ENCODE measurements at regions not wholly inside any gene's neighbourhood (a gene's known extent, or its start where the extent isn't known, plus 50 kb on each side); places are given as distances from the start of the nearest gene placed in this dataset.
"Not testable (repeated sequence)": the region's sequence is repeated elsewhere in the genome, so short reads cannot be mapped to it uniquely, and the experiment has no call there.

GRCh38 chr1:30526652-30527345 lies 196.6 kb downstream of the MATN1 start:
- H3K36me3 Mint-ChIP-seq (ENCODE audit: insufficient read depth), result no peaks in the 10 kb centered on the region
- DNase-seq, result no peak

GRCh38 chr1:30525971-30526651 lies 197.3 kb downstream of the MATN1 start:
- ATAC-seq, result no peak
- no peaks in the 10 kb centered on the region for H3K36me3 Mint-ChIP-seq (ENCODE audit: insufficient read depth)

More at GRCh38 chr1:30526652-30527345, 196.6 kb downstream of the MATN1 start:
- H3K9me3 Mint-ChIP-seq, result no peaks in the 10 kb centered on the region
- ATAC-seq, result no peak
- peaks cover 21% of the 10 kb centered on the region for H3K27me3 Mint-ChIP-seq (ENCODE audit: low read depth)
- no peak overlapping the region for H3K4me3 Mint-ChIP-seq
- no peaks in the 10 kb centered on the region for H3K4me1 Mint-ChIP-seq (ENCODE audit: low read depth)

GRCh38 chr1:30525631-30525970 lies 197.8 kb downstream of the MATN1 start:
- no peak for ATAC-seq
- peaks cover 25% of the 10 kb centered on the region for H3K27me3 Mint-ChIP-seq (ENCODE audit: low read depth)
- H3K9me3 Mint-ChIP-seq, result no peaks in the 10 kb centered on the region
- H3K36me3 Mint-ChIP-seq (ENCODE audit: insufficient read depth), result no peaks in the 10 kb centered on the region
- no peaks in the 10 kb centered on the region for H3K4me1 Mint-ChIP-seq (ENCODE audit: low read depth)
- H3K4me3 Mint-ChIP-seq, result no peak overlapping the region
- no peak for DNase-seq

More at GRCh38 chr1:30525971-30526651, 197.3 kb downstream of the MATN1 start:
- H3K4me3 Mint-ChIP-seq, result no peak overlapping the region
- H3K4me1 Mint-ChIP-seq (ENCODE audit: low read depth), result no peaks in the 10 kb centered on the region
- no peak for DNase-seq
- no peaks in the 10 kb centered on the region for H3K9me3 Mint-ChIP-seq
- H3K27me3 Mint-ChIP-seq (ENCODE audit: low read depth), result peaks cover 26% of the 10 kb centered on the region

- Mint-ChIP-seq H3K9me3 (no peaks in the 10 kb centered on the region), H3K27me3 (ENCODE audit: low read depth) (peaks cover 23% of the 10 kb centered on the region), H3K4me3 (no peak overlapping the region), H3K4me1 (ENCODE audit: low read depth) (no peaks in the 10 kb centered on the region), H3K36me3 (ENCODE audit: insufficient read depth) (no peaks in the 10 kb centered on the region)
- DNase-seq (no peak), ATAC-seq (no peak)
These were observed 198.4 kb downstream of the MATN1 start for GRCh38 chr1:30524840-30525617.

GRCh38 chr1:30524025-30524555 lies 199.3 kb downstream of the MATN1 start:
- not testable (repeated sequence) for H3K4me3 Mint-ChIP-seq; H3K9me3 Mint-ChIP-seq; ATAC-seq; H3K36me3 Mint-ChIP-seq (ENCODE audit: insufficient read depth); H3K4me1 Mint-ChIP-seq (ENCODE audit: low read depth); DNase-seq
- H3K27me3 Mint-ChIP-seq (ENCODE audit: low read depth), result peaks cover 23% of the 10 kb centered on the region

GRCh38 chr1:30523055-30524020 lies 200.0 kb downstream of the MATN1 start:
- DNase-seq (no peak), ATAC-seq (no peak)
- no peaks in the 10 kb centered on the region for H3K9me3 Mint-ChIP-seq
- no peaks in the 10 kb centered on the region for H3K4me1 Mint-ChIP-seq (ENCODE audit: low read depth)
- peaks cover 23% of the 10 kb centered on the region for H3K27me3 Mint-ChIP-seq (ENCODE audit: low read depth)
- H3K36me3 Mint-ChIP-seq (ENCODE audit: insufficient read depth), result no peaks in the 10 kb centered on the region
- H3K4me3 Mint-ChIP-seq, result no peak overlapping the region

GRCh38 chr1:30522031-30523004 lies 201.1 kb downstream of the MATN1 start:
- Mint-ChIP-seq H3K4me1 (ENCODE audit: low read depth) (no peaks in the 10 kb centered on the region), H3K27me3 (ENCODE audit: low read depth) (peaks cover 29% of the 10 kb centered on the region), H3K9me3 (no peaks in the 10 kb centered on the region), H3K4me3 (no peak overlapping the region), H3K36me3 (ENCODE audit: insufficient read depth) (no peaks in the 10 kb centered on the region)
- ATAC-seq (no peak), DNase-seq (no peak)

GRCh38 chr1:30521261-30521865 lies 202.0 kb downstream of the MATN1 start:
- Mint-ChIP-seq H3K4me1 (ENCODE audit: low read depth) (no peaks in the 10 kb centered on the region), H3K4me3 (no peak overlapping the region), H3K36me3 (ENCODE audit: insufficient read depth) (no peaks in the 10 kb centered on the region), H3K9me3 (no peaks in the 10 kb centered on the region), H3K27me3 (ENCODE audit: low read depth) (peaks cover 32% of the 10 kb centered on the region)
- DNase-seq, result no peak
- no peak for ATAC-seq

GRCh38 chr1:30520476-30520875 lies 202.9 kb downstream of the MATN1 start:
- Mint-ChIP-seq H3K4me3 (no peak overlapping the region), H3K36me3 (ENCODE audit: insufficient read depth) (no peaks in the 10 kb centered on the region), H3K27me3 (ENCODE audit: low read depth) (peaks cover 30% of the 10 kb centered on the region), H3K4me1 (ENCODE audit: low read depth) (no peaks in the 10 kb centered on the region), H3K9me3 (no peaks in the 10 kb centered on the region)
- ATAC-seq, result no peak
- DNase-seq, result no peak

- H3K4me3 Mint-ChIP-seq, result no peak overlapping the region
- peaks cover 22% of the 10 kb centered on the region for H3K27me3 Mint-ChIP-seq (ENCODE audit: low read depth)
- no peak for DNase-seq
- H3K9me3 Mint-ChIP-seq, result no peaks in the 10 kb centered on the region
- H3K4me1 Mint-ChIP-seq (ENCODE audit: low read depth), result no peaks in the 10 kb centered on the region
- ATAC-seq, result no peak
- no peaks in the 10 kb centered on the region for H3K36me3 Mint-ChIP-seq (ENCODE audit: insufficient read depth)
These were observed 204.1 kb downstream of the MATN1 start for GRCh38 chr1:30519201-30519763.

GRCh38 chr1:30518696-30519095 lies 204.7 kb downstream of the MATN1 start:
- no peak for ATAC-seq
- Mint-ChIP-seq H3K27me3 (ENCODE audit: low read depth) (peaks cover 22% of the 10 kb centered on the region), H3K9me3 (no peaks in the 10 kb centered on the region), H3K4me3 (no peak overlapping the region), H3K36me3 (ENCODE audit: insufficient read depth) (no peaks in the 10 kb centered on the region), H3K4me1 (ENCODE audit: low read depth) (no peaks in the 10 kb centered on the region)
- DNase-seq, result no peak

- ATAC-seq (no peak), DNase-seq (no peak)
- peaks cover 22% of the 10 kb centered on the region for H3K27me3 Mint-ChIP-seq (ENCODE audit: low read depth)
- H3K4me1 Mint-ChIP-seq (ENCODE audit: low read depth), result no peaks in the 10 kb centered on the region
- no peak overlapping the region for H3K4me3 Mint-ChIP-seq
- H3K36me3 Mint-ChIP-seq (ENCODE audit: insufficient read depth), result no peaks in the 10 kb centered on the region
- H3K9me3 Mint-ChIP-seq, result no peaks in the 10 kb centered on the region
These were observed 205.2 kb downstream of the MATN1 start for GRCh38 chr1:30518186-30518585.

All from activated T-cell treated with anti-CD3 and anti-CD28 coated beads, Interleukin-2, amount 50 U/mL, for 4 hours (primary cell).